Right forelimb (tissue), 1 donor: ENCODE measurements at regions not wholly inside any gene's neighbourhood (a gene's known extent, or its start where the extent isn't known, plus 50 kb on each side); places are given as distances from the start of the nearest gene placed in this dataset.
"Not testable (repeated sequence)": the region's sequence is repeated elsewhere in the genome, so short reads cannot be mapped to it uniquely, and the experiment has no call there.

Source experiments
- DNase-seq: peaks from one replicate; pipeline ENCODE4 v3.0.0-alpha.2; 2018

DNA sequence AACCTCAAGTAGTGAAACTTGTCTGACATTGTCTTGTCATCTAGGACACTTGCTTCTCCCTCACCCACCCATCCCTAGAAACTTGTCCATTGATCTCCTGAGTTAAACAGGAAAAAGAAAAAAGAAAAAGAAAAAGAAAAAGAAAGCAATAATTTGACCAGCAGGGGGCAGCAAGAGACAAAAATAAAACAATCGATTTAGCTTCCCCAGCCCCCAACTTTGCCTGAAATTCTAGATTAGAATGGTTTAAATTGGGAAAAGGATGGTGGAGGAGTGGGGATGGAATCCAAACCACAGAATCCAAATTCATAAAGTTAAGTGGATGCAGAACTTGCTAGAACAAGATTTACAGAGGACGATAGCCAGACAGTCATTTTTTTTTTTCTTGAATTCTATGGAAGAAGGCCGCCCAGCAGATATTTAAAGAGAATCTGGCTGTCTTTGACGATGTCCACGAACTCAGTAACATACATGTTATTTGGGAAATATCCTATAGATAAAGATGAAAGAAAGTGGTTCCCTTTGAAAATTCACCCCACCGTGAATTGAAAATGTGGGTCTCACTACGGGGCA is 282.9 kb downstream of the USP46 start:
- no peak for DNase-seq

DNA sequence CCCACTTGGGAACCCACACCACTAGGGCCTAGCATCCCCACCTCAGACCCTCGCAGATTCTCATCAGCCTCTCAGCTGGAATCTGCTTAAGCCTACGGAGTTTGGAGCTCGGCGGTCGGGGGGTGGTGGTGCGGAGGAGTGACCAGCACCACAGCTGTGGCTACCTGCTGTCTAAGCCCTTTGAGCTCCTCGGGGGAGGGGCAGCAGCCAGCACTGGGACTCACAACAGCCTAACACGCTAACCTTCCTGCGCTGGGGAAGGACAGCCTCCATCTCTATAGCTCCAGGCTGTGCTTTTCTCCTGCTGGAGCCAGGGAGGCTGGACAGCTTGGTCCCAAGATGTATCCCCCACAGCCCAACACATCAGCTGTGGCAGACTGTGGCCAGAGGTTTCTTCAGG is 281.5 kb downstream of the USP46 start:
- no peak for DNase-seq

GRCh38 chr4:52407545-52407944 is 251.6 kb downstream of the USP46 start:
- no peak for DNase-seq

DNA sequence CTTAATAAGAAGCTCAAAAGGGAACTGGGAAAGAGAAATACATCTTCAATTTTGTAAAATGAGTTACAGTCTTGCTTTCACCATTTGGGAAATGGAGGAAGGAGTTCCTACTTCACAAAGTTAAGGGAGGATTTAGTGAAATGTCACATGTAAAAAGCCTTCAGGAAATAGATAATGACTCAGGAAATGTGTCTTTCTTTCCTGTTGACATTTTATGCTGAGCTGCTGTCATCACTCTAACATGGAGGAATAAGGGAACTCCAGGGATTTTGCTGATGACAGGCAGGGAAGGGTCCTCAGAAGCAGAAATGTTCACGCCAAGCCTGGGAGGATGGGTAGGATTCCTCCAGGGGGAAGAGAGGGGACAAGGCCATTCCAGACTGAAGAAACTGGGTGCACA is 251.1 kb downstream of the USP46 start:
- DNase-seq = no peak

GRCh38 chr4:52408471-52408870 is 250.6 kb downstream of the USP46 start:
- DNase-seq = no peak

DNA sequence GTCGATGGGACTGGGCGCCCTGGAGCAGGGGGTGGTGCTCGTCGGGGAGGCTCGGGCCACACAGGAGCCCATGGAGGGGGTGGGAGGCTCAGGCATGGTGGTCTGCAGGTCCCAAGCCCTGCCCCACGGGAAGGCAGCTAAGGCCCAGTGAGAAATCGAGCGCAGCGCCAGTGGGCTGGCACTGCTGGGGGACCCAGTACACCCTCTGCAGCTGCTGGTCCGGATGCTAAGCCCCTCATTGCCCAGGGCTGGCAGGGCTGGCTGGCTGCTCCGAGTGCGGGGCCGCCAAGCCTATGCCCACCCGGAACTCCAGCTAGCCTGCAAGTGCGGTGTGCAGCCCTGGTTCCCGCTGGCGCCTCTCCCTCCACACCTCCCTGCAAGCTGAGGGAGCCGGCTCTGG is 249.3 kb downstream of the USP46 start:
- DNase-seq = not testable (repeated sequence)

GRCh38 chr4:52410971-52411370 is 248.1 kb downstream of the USP46 start:
- DNase-seq = no peak

DNA sequence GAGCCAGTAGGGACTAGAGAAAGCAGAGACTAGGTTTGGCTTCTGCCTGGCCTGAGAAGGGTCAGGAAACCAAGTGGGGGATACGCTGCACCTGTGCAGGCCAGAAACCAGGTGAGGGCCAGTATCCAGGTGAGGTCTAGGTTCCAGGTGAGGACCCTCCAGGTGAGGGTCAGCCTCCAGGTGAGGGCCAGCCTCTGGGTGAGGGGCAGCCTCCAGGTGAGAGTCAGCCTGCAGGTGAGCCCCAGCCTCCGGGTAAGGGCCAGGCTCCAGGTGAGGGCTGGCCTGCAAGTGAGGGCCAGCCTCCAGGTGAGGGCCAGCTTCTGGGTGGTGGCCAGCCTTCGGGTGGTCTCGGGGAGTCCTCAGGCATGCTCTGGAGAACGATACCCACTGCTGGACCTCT is 238.8 kb downstream of the USP46 start:
- DNase-seq = no peak

- no peak for DNase-seq
Observed at GRCh38 chr4:52421811-52422213, 237.3 kb downstream of the USP46 start.

- no peak for DNase-seq
Observed at GRCh38 chr4:52423967-52424366, 235.1 kb downstream of the USP46 start.

DNA sequence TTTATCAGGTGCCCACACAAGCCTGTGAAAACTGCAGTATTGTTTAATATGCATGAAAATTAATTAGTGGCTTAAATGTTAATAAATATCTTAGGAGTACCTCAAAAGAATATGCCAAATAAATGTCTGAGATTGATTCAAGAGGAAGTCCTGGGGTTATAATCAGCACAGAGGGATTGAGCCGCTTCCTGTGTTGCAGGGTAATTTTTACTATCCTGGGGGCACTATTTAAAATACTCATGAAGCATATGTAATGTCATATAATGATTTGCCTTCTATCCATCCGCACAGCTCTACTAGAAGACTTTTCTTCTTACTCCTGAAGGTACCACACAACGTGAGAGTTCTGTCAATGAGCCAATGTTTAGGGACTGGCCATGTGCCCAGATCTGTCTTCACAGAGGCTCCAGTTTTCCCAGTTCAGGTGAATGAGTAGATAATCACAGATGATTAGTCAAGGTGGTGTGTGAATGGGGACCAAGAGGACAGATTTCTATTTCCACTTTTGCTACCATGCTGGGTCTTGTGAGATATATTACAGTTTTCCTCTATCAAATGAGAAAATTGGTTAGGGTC is 233.3 kb downstream of the USP46 start:
- no peak for DNase-seq

- no peak for DNase-seq
Observed at GRCh38 chr4:52431410-52431809, 227.7 kb downstream of the USP46 start.

DNA sequence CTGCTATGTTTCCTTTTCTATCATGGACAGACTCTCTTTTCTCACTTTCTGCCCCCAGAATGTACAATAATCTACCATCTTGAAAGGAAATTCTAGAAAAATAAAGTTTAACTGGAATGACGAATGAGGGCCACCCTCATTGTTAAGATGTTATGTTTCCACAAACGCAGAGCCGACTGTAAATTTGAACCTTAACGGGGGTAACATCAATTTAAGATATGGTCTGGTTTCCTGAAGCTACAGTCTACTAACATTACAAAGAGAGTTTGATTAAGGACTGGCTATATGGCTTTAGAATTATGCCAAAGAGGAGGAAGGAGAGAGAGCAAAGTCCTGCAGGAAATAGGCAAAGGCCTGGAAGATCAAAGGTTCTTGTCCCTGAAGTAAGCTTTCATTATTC is 227.2 kb downstream of the USP46 start:
- DNase-seq = no peak

DNA sequence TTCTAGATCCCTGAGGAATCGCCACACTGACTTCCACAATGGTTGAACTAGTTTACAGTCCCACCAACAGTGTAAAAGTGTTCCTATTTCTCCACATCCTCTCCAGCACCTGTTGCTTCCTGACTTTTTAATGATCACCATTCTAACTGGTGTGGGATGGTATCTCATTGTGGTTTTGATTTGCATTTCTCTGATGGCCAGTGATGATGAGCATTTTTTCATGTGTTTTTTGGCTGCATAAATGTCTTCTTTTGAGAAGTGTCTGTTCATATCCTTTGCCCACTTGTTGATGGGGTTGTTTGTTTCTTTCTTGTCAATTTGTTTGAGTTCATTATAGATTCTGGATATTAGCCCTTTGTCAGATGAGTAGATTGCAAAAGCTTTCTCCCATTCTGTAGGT is 216.6 kb downstream of the USP46 start:
- DNase-seq = not testable (repeated sequence)

- no peak for DNase-seq
Observed at GRCh38 chr4:52472444-52472843, 186.7 kb downstream of the USP46 start.

DNA sequence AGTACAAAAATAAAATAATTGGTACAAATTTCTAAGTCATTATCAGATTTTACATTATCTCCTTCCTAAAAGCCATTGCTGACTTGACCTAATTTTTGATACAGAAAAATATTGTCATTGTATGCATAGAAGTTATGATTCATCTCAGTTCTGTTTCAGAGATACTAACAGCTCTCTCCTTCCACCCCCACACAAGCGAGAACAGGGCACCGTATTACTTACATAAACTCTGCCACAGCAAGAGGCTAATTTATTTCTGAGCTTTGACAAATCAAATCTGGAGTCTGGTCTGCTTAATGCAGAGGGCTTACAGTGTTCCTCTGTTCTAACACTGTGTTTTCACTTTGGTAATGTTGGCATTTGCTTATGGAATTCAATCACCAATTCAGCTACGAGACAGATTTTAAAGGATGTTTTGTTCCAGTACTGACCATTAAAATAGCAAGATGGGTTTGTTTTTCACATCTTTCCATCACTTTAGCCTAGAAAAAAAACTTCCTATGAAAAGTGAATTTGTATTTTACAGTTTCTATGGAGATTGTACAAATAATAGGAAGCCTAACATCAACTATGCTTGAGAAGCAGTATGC is 181.8 kb downstream of the USP46 start:
- no peak for DNase-seq

DNA sequence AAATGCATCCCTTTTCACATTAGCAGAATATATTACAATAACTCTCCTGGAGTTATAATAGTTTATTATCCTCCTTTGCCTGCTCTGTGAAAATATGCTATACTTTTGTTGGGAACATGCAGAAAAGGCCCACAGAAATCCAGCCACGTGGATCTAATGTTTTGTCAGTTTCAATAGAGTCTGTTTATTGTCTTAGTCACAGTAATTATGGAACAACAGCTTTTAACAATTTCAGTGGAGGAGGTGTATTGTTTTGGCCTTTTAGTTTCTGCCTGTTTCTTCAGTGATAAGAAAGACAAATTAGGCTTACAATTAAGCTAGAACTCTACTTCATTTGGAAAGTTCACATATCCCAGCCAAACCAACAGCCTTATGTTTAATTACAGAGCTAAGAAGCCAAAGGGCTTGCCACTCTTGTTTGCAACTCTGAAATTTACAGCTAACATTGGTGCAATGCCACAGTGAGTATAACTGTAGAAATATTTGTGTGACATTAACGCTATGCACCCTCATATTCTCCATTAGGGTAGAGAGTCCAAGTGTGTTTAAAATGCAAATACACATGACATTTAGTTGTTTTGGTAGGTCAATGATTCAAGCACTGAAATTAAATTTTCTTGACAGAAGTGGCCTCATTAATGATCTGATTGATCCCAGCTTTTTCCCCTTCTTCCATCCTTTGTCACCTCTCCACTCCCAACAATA is 175.8 kb downstream of the USP46 start:
- no peak for DNase-seq

DNA sequence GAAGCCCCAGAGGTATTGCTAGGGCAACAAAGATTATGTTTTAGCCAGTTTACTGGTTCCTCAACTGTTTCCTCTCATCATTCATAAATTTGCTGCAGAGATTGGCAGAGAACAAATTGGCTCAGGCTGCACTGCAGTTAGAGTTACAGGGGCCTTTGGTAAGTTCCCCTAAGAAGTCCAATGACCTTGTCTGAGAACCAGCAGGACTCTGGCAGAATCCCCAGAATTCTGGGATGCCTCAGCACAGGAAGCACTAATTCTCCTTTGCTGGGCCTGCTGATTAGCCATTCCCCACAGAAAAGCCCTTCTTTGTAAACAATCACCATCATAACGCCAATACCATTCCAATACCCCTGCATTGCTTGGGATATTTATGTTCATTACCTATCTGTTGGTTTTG is 151.3 kb downstream of the USP46 start:
- DNase-seq = no peak

DNA sequence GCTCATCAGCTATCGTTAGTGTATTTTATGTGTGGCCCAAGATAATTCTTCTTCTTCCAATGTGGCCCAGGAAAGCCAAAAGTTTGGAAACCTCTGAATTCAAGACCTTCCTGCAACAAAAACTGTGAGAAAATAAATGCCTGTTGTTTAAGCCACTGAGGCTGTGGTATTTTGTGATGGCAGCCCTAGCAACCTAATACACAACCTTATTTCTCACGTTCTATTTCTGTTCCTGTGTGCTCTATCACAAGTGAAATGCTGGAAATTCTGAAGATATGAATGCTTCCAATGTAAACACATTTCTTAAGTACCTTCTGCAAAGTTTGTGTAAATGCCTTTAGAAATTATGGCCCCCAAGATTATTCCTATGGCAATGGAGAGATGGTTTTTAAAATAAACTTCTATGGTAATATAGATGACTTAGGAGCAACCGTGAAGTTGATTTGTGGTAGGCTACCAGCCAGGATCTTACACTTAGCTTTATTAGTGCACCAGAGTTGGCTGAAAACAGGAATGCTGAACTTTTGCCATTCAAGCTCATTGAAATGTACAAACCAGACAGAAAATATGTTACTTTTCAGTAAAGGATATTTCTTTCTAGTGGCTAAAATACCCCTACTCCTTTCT is 148.0 kb downstream of the USP46 start:
- no peak for DNase-seq

- no peak for DNase-seq
Observed at GRCh38 chr4:52511825-52512224, 147.3 kb downstream of the USP46 start.

GRCh38 chr4:52512291-52512690 is 146.8 kb downstream of the USP46 start:
- DNase-seq = no peak

GRCh38 chr4:52522093-52522492 is 137.0 kb downstream of the USP46 start:
- not testable (repeated sequence) for DNase-seq

DNA sequence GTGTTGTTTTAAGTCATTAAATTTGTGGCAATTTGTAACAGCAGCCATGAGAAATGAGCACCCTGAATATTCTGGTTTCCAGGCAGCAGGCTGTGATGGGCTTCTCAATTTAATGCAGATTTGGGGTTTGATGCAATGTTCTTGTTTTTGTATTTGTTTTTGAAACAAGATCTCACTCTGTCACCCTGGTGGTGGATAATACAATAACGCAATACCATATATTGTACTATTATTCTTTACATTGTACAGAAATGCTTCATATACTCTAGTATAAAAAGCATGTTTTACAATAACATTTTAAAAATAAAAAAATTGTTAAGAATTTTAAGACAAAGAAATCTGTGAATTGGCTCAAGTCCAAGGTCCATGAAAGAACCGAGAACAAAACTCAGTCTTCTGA is 129.1 kb downstream of the USP46 start:
- no peak for DNase-seq

GRCh38 chr4:52535793-52536192 is 123.3 kb downstream of the USP46 start:
- DNase-seq = no peak
